K562 (cell line): ENCODE measurements at regions not wholly inside any gene's neighbourhood (a gene's known extent, or its start where the extent isn't known, plus 50 kb on each side); places are given as distances from the start of the nearest gene placed in this dataset.

Source experiments
- ATAC-seq: fragments of 200-7000 bp; cut with Tn5 transposase; 3 replicates; pipeline ENCODE4 v1.9.1; 2020; ENCODE audit warnings: moderate library complexity
- BruUV-seq: library from RNA; stranded (reverse); fragments of 400-500 nt; replicated peaks from 2 replicates; lab custom pipeline; 2021; lab: Mats Ljungman, UMichigan
- CTCF ChIA-PET: fragments of 300-600 bp; formaldehyde crosslinking; extraction: SDS; loops from one replicate; lab custom pipeline; 2021; ENCODE audit warnings: low intra/inter-chr PET ratio; lab: Yijun Ruan, JAX
- POLR2A ChIA-PET: fragments of 300-600, 350-650 bp; sonication (Branson Sonifier 250); formaldehyde crosslinking; extraction: SDS; loops from one replicate; lab custom pipeline; 2021; ENCODE audit warnings: antibody characterized with exemption, inconsistent platforms; lab: Yijun Ruan, JAX
- DNase-seq, 4 experiments: peaks; one replicate each; pipeline versions ENCODE4 v3.0.0 to v3.0.0-alpha.2; 2011 to 2018; ENCODE audit warnings: low spot score in 3 of 4, mixed read lengths in 3 of 4; ENCODE audit errors: extremely low read depth in 1 of 4
- FAIRE-seq: peaks from 2 replicates; lab custom pipeline; 2011; peaks lifted over from hg19 to GRCh38; lab: Jason Lieb, UNC
- H2AFZ ChIP-seq: 2 replicates; pipeline ENCODE4 v1.6.0; 2011; ENCODE audit warnings: low read depth, low read length, control low read depth, inconsistent platforms
- H3K27ac ChIP-seq: fragments of 200-600 bp; 3 replicates; pipeline ENCODE4 v1.8.0; 2011; ENCODE audit warnings: low read depth, mild to moderate bottlenecking, control low read depth, inconsistent platforms, low read length, moderate library complexity, mixed read lengths; ENCODE audit errors: extremely low read depth
- H3K27me3 ChIP-seq, 2 experiments: fragments of 300-600 bp in 1 of 2; 2 replicates in 1 of 2; 3 replicates in 1 of 2; pipeline versions ENCODE4 v1.6.0 to v1.8.0; 2011; ENCODE audit warnings: inconsistent platforms in 2 of 2, low read length in 2 of 2, mild to moderate bottlenecking in 1 of 2, mixed read lengths in 1 of 2, moderate library complexity in 1 of 2; ENCODE audit not compliant: control insufficient read depth in 2 of 2, insufficient read depth in 2 of 2
- H3K36me3 ChIP-seq: fragments of 300-600 bp; 3 replicates; pipeline ENCODE4 v1.8.0; 2011; ENCODE audit warnings: mild to moderate bottlenecking, low read length, inconsistent platforms; ENCODE audit not compliant: control insufficient read depth, insufficient read depth
- H3K4me1 ChIP-seq, 2 experiments: fragments of 200-600 bp in 1 of 2; replicated peaks in 1 of 2; 2 replicates in 1 of 2; 3 replicates in 1 of 2; pipeline versions ENCODE4 v1.5.1 to v1.8.0; 2011; ENCODE audit warnings: inconsistent platforms in 2 of 2, low read length in 2 of 2, mild to moderate bottlenecking in 1 of 2, mixed read lengths in 1 of 2, moderate library complexity in 1 of 2; ENCODE audit not compliant: control insufficient read depth in 2 of 2, insufficient read depth in 2 of 2
- H3K4me2 ChIP-seq: 2 replicates; pipeline ENCODE4 v1.6.1; 2011; ENCODE audit warnings: low read length, control low read depth, inconsistent platforms, mixed read lengths; ENCODE audit not compliant: insufficient read depth
- H3K4me3 ChIP-seq: fragments of 200-600 bp; sonication (generic), shearing (Covaris generic); 2 replicates; pipeline ENCODE4 v1.5.1; 2016; ENCODE audit warnings: control low read depth, inconsistent platforms
- H3K79me2 ChIP-seq: fragments of 200-600 bp; 3 replicates; pipeline ENCODE4 v1.8.0; 2011; ENCODE audit warnings: low read length, inconsistent platforms; ENCODE audit not compliant: control insufficient read depth, insufficient read depth
- H3K9ac ChIP-seq, 2 experiments: 2 replicates each; pipeline versions ENCODE4 v1.6.0 to v1.6.1; 2011; ENCODE audit warnings: low read depth in 2 of 2, low read length in 2 of 2, control low read depth in 1 of 2, inconsistent platforms in 1 of 2, mild to moderate bottlenecking in 1 of 2, mixed read lengths in 1 of 2; ENCODE audit not compliant: insufficient read depth in 1 of 2
- H3K9me1 ChIP-seq: one replicate; pipeline ENCODE4 v1.6.0; 2011; ENCODE audit warnings: inconsistent platforms, mild to moderate bottlenecking, low read length, moderate library complexity; ENCODE audit not compliant: control insufficient read depth, insufficient read depth
- H3K9me3 ChIP-seq: replicated peaks from 2 replicates; pipeline ENCODE4 v1.5.1; 2011; ENCODE audit warnings: low read depth, low read length, inconsistent platforms; ENCODE audit not compliant: control insufficient read depth, insufficient read depth
- H4K20me1 ChIP-seq: replicated peaks from 2 replicates; pipeline ENCODE4 v1.6.1; 2011; ENCODE audit warnings: low read length, inconsistent platforms, mixed read lengths; ENCODE audit not compliant: control insufficient read depth, insufficient read depth
- MTA2 ChIP-seq: fragments of 450-650 bp; IDR thresholded peaks from 2 replicates; pipeline ENCODE4 v1.6.1; 2016; ENCODE audit warnings: low read depth
- NFYB ChIP-seq: IDR thresholded peaks from 2 replicates; pipeline ENCODE4 v1.6.1; 2011; ENCODE audit warnings: mild to moderate bottlenecking, moderate library complexity; ENCODE audit not compliant: insufficient read length; ENCODE audit errors: extremely low read depth
- SLC30A9 ChIP-seq: fragments of 250-450 bp; sonication (Bioruptor Pico); IDR thresholded peaks from 2 replicates; pipeline ENCODE4 v1.8.0; 2022; ENCODE audit warnings: mild to moderate bottlenecking, moderate library complexity
- TAL1 ChIP-seq: fragments of 450-650 bp; IDR thresholded peaks from 2 replicates; pipeline ENCODE4 v1.6.1; 2016; ENCODE audit warnings: mild to moderate bottlenecking
- WGBS: fragments of 100-300 bp; shearing (Covaris generic); methylation state at CpG from one replicate; pipeline ENCODE4 v1.1.6; 2016; ENCODE audit warnings: low coverage, mixed read lengths; ENCODE audit not compliant: insufficient coverage; ENCODE audit errors: missing lambda C conversion rate; 5-methylcytosine and 5-hydroxymethylcytosine counted together
- in situ Hi-C: fragments of 300-500 bp; cut with MboI; formaldehyde crosslinking; loops from 4 replicates; pipeline ENCODE4 v1.15.0; 2018; ENCODE audit warnings: inconsistent platforms, mixed read lengths
- intact Hi-C: fragments of 100-400 bp; cut with micrococcal nuclease; formaldehyde crosslinking; loops from 2 replicates; pipeline ENCODE4 v1.14.2; 2022
- TF ChIP-seq, protein P1 (sequence below), 2 experiments: fragments of 150-350 bp in 1 of 2; IDR thresholded peaks; 2 replicates each; pipeline ENCODE4 v1.6.1; 2012 to 2016; ENCODE audit warnings: low read depth in 2 of 2, low read length in 2 of 2, mild to moderate bottlenecking in 1 of 2, moderate library complexity in 1 of 2
- TF ChIP-seq, protein P2 (sequence below): sonication (generic); formaldehyde crosslinking; IDR thresholded peaks from 2 replicates; pipeline ENCODE4 v1.8.0; 2022; ENCODE audit warnings: mild to moderate bottlenecking, missing genetic modification reagents

DNA sequence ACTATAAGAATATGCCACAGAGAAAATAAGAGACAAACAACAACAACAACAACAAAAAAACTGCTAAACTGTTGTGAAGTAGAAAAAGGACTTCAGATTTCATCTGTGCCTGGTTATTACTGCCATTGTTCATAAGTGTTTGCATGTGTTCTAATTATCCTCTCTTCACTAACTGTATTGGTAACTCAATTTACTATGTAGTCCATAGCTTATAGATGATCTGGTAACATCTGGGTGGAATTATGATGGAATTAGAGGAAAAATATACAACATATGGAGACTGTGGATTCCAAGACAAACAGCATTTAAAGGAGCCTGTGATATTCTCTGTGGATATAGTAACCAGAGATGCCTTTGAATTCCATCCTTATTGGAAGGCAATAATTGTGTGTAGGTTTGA, 1891.5 kb upstream of the PIK3C3 start (continued):
- TF ChIP-seq, protein P1, sequence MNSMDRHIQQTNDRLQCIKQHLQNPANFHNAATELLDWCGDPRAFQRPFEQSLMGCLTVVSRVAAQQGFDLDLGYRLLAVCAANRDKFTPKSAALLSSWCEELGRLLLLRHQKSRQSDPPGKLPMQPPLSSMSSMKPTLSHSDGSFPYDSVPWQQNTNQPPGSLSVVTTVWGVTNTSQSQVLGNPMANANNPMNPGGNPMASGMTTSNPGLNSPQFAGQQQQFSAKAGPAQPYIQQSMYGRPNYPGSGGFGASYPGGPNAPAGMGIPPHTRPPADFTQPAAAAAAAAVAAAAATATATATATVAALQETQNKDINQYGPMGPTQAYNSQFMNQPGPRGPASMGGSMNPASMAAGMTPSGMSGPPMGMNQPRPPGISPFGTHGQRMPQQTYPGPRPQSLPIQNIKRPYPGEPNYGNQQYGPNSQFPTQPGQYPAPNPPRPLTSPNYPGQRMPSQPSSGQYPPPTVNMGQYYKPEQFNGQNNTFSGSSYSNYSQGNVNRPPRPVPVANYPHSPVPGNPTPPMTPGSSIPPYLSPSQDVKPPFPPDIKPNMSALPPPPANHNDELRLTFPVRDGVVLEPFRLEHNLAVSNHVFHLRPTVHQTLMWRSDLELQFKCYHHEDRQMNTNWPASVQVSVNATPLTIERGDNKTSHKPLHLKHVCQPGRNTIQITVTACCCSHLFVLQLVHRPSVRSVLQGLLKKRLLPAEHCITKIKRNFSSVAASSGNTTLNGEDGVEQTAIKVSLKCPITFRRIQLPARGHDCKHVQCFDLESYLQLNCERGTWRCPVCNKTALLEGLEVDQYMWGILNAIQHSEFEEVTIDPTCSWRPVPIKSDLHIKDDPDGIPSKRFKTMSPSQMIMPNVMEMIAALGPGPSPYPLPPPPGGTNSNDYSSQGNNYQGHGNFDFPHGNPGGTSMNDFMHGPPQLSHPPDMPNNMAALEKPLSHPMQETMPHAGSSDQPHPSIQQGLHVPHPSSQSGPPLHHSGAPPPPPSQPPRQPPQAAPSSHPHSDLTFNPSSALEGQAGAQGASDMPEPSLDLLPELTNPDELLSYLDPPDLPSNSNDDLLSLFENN (IDR thresholded peaks at IDR 0.05; ENCODE audit: low read depth in 2 of 2, low read length in 2 of 2), result no peak
- TF ChIP-seq SLC30A9 (CRISPR knock-in tag), result no peak
- TF ChIP-seq MTA2, result no peak
- TF ChIP-seq, protein P2, sequence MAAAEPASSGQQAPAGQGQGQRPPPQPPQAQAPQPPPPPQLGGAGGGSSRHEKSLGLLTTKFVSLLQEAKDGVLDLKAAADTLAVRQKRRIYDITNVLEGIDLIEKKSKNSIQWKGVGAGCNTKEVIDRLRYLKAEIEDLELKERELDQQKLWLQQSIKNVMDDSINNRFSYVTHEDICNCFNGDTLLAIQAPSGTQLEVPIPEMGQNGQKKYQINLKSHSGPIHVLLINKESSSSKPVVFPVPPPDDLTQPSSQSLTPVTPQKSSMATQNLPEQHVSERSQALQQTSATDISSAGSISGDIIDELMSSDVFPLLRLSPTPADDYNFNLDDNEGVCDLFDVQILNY (CRISPR knock-in tag), result no peak

DNA sequence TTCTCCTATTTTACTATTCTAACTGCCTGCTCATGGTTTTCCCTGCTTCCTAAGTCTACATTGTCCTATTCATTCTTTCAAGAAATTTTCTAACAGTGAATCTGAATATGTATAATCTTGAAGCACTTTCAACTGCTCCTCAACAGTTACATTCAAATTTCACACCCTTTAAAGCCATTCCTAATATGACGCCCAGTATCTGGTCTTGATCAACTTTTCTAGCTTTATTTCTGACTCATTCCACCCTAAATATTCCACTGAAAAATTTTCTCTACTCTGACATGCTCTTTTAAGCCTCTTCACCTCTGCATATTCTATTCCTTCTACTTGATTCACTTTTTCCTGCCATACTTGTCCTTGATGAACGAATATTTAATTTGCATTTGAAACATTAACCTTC, 1893.9 kb upstream of the PIK3C3 start:
- H3K9me1 ChIP-seq, result no peaks in the 10 kb centered on the region
- no peaks in the 10 kb centered on the region for H3K4me1 ChIP-seq
- FAIRE-seq (no peak), DNase-seq (no peak), ATAC-seq (no peak)
- ChIA-PET CTCF (no interaction called here), POLR2A (no interaction called here)
- H3K9me3 ChIP-seq, result no peaks in the 10 kb centered on the region; the same call in 1 of the 2 replicates
- TF ChIP-seq NFYB (no peak), TAL1 (no peak)
- no peak overlapping the region for H3K4me3 ChIP-seq
- in situ Hi-C loops (no loop called here), intact Hi-C loops (no loop called here)
- no peak overlapping the region for H3K9ac ChIP-seq
- no peaks in the 10 kb centered on the region for H3K27me3 ChIP-seq
- 0% methylated on average over 2 of the region's 2 CpGs for WGBS
- no peaks in the 10 kb centered on the region for H3K79me2 ChIP-seq
- no TSS peak for BruUV-seq
- H3K27ac ChIP-seq, result no peak overlapping the region
- no peaks in the 10 kb centered on the region for H4K20me1 ChIP-seq
- no peak overlapping the region for H2AFZ ChIP-seq
- H3K4me2 ChIP-seq, result no peak overlapping the region
- no peaks in the 10 kb centered on the region for H3K36me3 ChIP-seq
